OCI-LY3 (cell line): ENCODE measurements at regions not wholly inside any gene's neighbourhood (a gene's known extent, or its start where the extent isn't known, plus 50 kb on each side); places are given as distances from the start of the nearest gene placed in this dataset.

Source experiments
- H2AFZ ChIP-seq: fragments of 200-600, 300-600 bp; shearing (Covaris generic); 2 replicates; pipeline ENCODE4 v1.6.0; 2014; ENCODE audit warnings: antibody characterized with exemption, low read depth, low read length
- H3K27ac ChIP-seq: fragments of 200-600, 300-600 bp; sonication (generic); 2 replicates; pipeline ENCODE4 v1.5.1; 2014; ENCODE audit warnings: mild to moderate bottlenecking, low read length, moderate library complexity, mixed read lengths
- H3K27me3 ChIP-seq: fragments of 200-600, 300-600 bp; sonication (generic); 2 replicates; pipeline ENCODE4 v1.6.1; 2014; ENCODE audit warnings: low read depth, low read length, mixed read lengths
- H3K36me3 ChIP-seq: fragments of 200-600, 300-600 bp; sonication (generic); replicated peaks from 2 replicates; pipeline ENCODE3; 2014; ENCODE audit warnings: low read depth, low read length, mixed read lengths
- H3K4me1 ChIP-seq: fragments of 300-600, 200-600 bp; sonication (generic); 2 replicates; pipeline ENCODE4 v1.6.1; 2014; ENCODE audit warnings: low read length, mixed read lengths
- H3K4me2 ChIP-seq: fragments of 200-600, 300-600 bp; sonication (generic); 2 replicates; pipeline ENCODE4 v1.6.1; 2014; ENCODE audit warnings: low read length, mixed read lengths
- H3K4me3 ChIP-seq: fragments of 300-600, 200-600 bp; sonication (generic); 2 replicates; pipeline ENCODE4 v1.5.1; 2014; ENCODE audit warnings: antibody characterized with exemption, mild to moderate bottlenecking, low read length, moderate library complexity
- H3K79me2 ChIP-seq: fragments of 300-600, 200-600 bp; shearing (Covaris generic); 2 replicates; pipeline ENCODE4 v1.6.1; 2014; ENCODE audit warnings: mild to moderate bottlenecking, low read length, mixed read lengths
- H3K9ac ChIP-seq: fragments of 300-600, 200-600 bp; shearing (Covaris generic); 2 replicates; pipeline ENCODE4 v1.6.0; 2014; ENCODE audit warnings: mild to moderate bottlenecking, low read length, moderate library complexity
- H3K9me3 ChIP-seq: fragments of 200-600, 300-600 bp; shearing (Covaris generic); 2 replicates; pipeline ENCODE4 v1.6.1; 2014; ENCODE audit warnings: low read length, mixed read lengths; ENCODE audit not compliant: insufficient read depth
- H4K20me1 ChIP-seq: fragments of 200-600, 300-600 bp; sonication (generic); 2 replicates; pipeline ENCODE4 v1.6.1; 2016; ENCODE audit warnings: low read length, mixed read lengths; ENCODE audit not compliant: insufficient read depth
- EZH2phosphoT487 ChIP-seq: fragments of 200-600 bp; shearing (Covaris generic); IDR thresholded peaks from 2 replicates; pipeline ENCODE4 v1.6.1; 2018; ENCODE audit warnings: antibody characterized with exemption, mixed run types, low read depth
- TF ChIP-seq, protein P1 (sequence below): fragments of 200-600, 300-600 bp; sonication (generic); IDR thresholded peaks from 2 replicates; pipeline ENCODE4 v1.5.1; 2014; ENCODE audit warnings: antibody characterized with exemption, low read length, low read depth

DNA sequence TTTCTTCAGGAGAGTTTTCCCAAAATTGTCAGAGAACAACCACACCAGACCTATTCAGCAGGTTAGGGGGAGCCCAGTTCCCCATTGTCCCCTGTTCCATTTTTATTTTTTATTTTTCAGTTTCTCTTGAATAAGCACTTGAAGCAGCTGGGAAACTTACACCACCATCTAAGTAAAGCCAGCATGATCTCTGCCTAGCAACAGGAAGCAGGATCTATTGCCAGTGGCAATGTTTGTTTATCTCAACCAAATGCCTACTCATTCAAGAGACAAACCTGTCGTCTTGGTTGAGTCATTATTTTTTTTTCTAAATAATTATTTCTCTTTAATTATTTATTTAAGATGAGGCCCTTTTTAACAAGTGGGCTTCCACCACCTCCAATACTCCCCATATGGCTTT is 379.3 kb downstream of the PLK2 start:
- no peaks in the 10 kb centered on the region for H3K79me2 ChIP-seq
- no peaks in the 10 kb centered on the region for H4K20me1 ChIP-seq
- no peaks in the 10 kb centered on the region for H3K4me1 ChIP-seq
- no peaks in the 10 kb centered on the region for H3K9me3 ChIP-seq
- no peak overlapping the region for H3K4me2 ChIP-seq
- no peaks in the 10 kb centered on the region for H3K36me3 ChIP-seq
- no peak overlapping the region for H3K4me3 ChIP-seq
- no peak overlapping the region for H3K27ac ChIP-seq
- TF ChIP-seq, protein P1, sequence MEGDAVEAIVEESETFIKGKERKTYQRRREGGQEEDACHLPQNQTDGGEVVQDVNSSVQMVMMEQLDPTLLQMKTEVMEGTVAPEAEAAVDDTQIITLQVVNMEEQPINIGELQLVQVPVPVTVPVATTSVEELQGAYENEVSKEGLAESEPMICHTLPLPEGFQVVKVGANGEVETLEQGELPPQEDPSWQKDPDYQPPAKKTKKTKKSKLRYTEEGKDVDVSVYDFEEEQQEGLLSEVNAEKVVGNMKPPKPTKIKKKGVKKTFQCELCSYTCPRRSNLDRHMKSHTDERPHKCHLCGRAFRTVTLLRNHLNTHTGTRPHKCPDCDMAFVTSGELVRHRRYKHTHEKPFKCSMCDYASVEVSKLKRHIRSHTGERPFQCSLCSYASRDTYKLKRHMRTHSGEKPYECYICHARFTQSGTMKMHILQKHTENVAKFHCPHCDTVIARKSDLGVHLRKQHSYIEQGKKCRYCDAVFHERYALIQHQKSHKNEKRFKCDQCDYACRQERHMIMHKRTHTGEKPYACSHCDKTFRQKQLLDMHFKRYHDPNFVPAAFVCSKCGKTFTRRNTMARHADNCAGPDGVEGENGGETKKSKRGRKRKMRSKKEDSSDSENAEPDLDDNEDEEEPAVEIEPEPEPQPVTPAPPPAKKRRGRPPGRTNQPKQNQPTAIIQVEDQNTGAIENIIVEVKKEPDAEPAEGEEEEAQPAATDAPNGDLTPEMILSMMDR = no peak
- TF ChIP-seq EZH2phosphoT487 = no peak
- no peak overlapping the region for H2AFZ ChIP-seq
- H3K27me3 ChIP-seq = no peaks in the 10 kb centered on the region
- H3K9ac ChIP-seq = no peak overlapping the region

DNA sequence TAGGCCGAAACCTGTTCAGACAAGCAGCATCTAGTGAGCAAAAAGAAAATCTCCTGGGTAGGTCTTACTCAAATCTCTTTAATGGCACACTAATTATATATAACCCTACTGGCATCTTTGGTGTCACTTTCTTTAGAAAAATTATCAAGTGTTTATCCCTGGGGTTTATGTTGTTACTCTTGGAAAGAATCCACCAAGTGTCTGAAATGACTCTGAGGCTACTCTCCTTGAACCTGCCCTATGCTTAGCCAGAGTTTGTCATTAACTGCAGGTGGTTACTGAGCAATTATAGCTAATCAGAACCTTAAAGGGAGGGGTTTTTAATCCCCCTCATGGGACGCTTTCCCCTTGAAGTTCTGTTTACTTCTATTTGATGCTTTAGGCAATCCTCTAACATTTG is 381.9 kb downstream of the PLK2 start:
- no peaks in the 10 kb centered on the region for H3K4me1 ChIP-seq
- H3K9me3 ChIP-seq = no peaks in the 10 kb centered on the region
- H3K4me2 ChIP-seq = no peak overlapping the region
- H2AFZ ChIP-seq = no peak overlapping the region
- no peaks in the 10 kb centered on the region for H3K27me3 ChIP-seq
- H3K9ac ChIP-seq = no peak overlapping the region
- H3K79me2 ChIP-seq = no peaks in the 10 kb centered on the region
- H3K4me3 ChIP-seq = no peak overlapping the region
- H3K27ac ChIP-seq = no peak overlapping the region
- TF ChIP-seq EZH2phosphoT487 = no peak
- no peaks in the 10 kb centered on the region for H3K36me3 ChIP-seq
- H4K20me1 ChIP-seq = no peaks in the 10 kb centered on the region

DNA sequence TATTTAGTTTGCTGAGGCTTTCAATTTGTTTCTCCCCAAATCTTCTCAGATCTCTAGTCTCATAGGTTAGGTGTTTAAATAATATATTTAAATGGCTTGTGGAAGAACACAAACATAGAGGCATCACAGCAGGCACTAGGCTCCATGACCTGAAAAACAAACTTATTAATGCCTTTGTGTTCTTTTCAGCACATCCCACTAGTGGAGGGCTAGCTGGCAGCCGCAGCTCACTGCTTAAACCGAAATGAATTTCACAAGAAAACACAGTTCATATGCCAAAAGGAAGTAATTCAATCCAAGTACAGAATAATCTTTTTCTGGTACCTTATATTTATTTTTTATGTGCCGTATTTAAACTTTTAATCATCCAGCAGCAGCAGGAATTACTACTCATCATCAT is 382.5 kb downstream of the PLK2 start:
- no peaks in the 10 kb centered on the region for H3K4me1 ChIP-seq
- no peak overlapping the region for H3K4me3 ChIP-seq
- no peaks in the 10 kb centered on the region for H4K20me1 ChIP-seq
- H3K4me2 ChIP-seq = no peak overlapping the region
- H3K9me3 ChIP-seq = no peaks in the 10 kb centered on the region
- H2AFZ ChIP-seq = no peak overlapping the region
- no peaks in the 10 kb centered on the region for H3K36me3 ChIP-seq
- TF ChIP-seq EZH2phosphoT487 = no peak
- TF ChIP-seq, protein P1 = no peak
- no peak overlapping the region for H3K27ac ChIP-seq
- H3K27me3 ChIP-seq = no peaks in the 10 kb centered on the region
- H3K79me2 ChIP-seq = no peaks in the 10 kb centered on the region
- no peak overlapping the region for H3K9ac ChIP-seq

- H4K20me1 ChIP-seq = no peaks in the 10 kb centered on the region
- H3K9ac ChIP-seq = no peak overlapping the region
- no peaks in the 10 kb centered on the region for H3K27me3 ChIP-seq
- no peaks in the 10 kb centered on the region for H3K4me1 ChIP-seq
- no peak overlapping the region for H3K4me3 ChIP-seq
- TF ChIP-seq, protein P1 = no peak
- TF ChIP-seq EZH2phosphoT487 = no peak
- no peak overlapping the region for H3K4me2 ChIP-seq
- H3K9me3 ChIP-seq = no peaks in the 10 kb centered on the region
- no peaks in the 10 kb centered on the region for H3K79me2 ChIP-seq
- H3K27ac ChIP-seq = no peak overlapping the region
- no peak overlapping the region for H2AFZ ChIP-seq
- H3K36me3 ChIP-seq = no peaks in the 10 kb centered on the region
Observed at GRCh38 chr5:58076483-58077257, 383.2 kb downstream of the PLK2 start.
